Neuron (in vitro differentiated cells): ENCODE measurements at regions not wholly inside any gene's neighbourhood (a gene's known extent, or its start where the extent isn't known, plus 50 kb on each side); places are given as distances from the start of the nearest gene placed in this dataset.

Experiments
- H2AFZ ChIP-seq: one replicate; pipeline ENCODE4 v1.6.1; 2013; ENCODE audit warnings: low read depth, mild to moderate bottlenecking, inconsistent platforms, low read length, moderate library complexity
- H3K27me3 ChIP-seq: one replicate; pipeline ENCODE4 v1.6.1; 2013; ENCODE audit warnings: low read length; ENCODE audit not compliant: insufficient read depth
- H3K36me3 ChIP-seq: one replicate; pipeline ENCODE4 v1.6.1; 2013; ENCODE audit warnings: low read length; ENCODE audit not compliant: insufficient read depth
- H3K4me1 ChIP-seq: one replicate; pipeline ENCODE4 v1.6.1; 2013; ENCODE audit warnings: low read length; ENCODE audit not compliant: insufficient read depth
- H3K4me3 ChIP-seq: 2 replicates; pipeline ENCODE4 v1.5.1; 2013; ENCODE audit warnings: mild to moderate bottlenecking, low read length, moderate library complexity
- H3K9me3 ChIP-seq: one replicate; pipeline ENCODE4 v1.6.1; 2013; ENCODE audit warnings: low read length

DNA sequence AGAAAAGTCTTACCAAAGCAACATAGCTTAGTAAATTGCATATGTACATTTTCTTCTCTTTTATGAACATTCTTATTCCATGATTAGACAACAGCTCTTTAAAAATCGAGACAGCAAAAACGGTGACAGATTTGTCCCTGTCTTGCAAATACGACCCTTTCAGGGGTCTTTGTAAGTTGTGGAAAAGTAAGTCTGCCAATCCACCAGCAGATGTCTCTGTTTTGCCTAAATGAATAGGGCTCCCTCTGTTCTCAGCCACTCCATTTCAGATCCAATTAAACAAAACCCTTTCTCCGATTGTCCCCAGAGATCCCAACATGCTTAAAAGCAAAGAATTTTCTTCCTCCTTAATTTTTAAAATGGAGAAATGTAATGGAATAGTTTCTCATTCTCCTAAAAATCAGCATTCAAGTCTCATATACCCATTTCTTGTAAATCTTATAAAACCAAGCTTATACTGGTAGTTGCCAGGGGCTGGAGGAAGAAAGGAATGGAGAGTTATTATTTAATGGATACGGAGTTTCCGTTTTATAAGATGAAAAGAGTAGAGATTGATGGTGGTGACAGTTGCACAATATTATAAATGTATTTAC, 61.0 kb upstream of the NFE2L3 start:
- Histone ChIP-seq H3K9me3 (no peaks in the 10 kb centered on the region), H2AFZ (peak overlapping the region; percentile 8), H3K4me3 (peak overlapping the region; percentile 8), H3K27me3 (peaks cover 6% of the 10 kb centered on the region), H3K36me3 (no peaks in the 10 kb centered on the region), H3K4me1 (peaks cover 7% of the 10 kb centered on the region)

DNA sequence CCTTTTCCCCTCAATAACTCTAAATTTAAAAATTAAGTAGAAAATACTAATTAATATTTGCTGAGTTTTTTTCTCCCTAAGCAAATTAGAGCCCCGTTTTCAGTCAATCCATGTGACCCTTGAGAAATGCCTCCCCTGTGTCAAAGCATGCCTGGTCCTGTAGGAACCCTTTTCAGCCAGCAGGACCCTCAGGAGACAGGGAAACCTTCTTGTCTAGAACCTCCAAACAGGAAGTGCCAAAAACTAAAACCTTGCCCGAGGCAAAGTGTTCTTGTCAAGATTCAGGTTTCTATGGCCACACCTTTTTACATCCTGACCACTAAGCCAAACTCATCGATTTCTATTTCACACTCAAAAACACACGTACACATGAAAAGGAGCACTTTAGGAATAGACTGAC, 60.1 kb upstream of the NFE2L3 start:
- no peaks in the 10 kb centered on the region for H3K9me3 ChIP-seq
- no peak overlapping the region for H2AFZ ChIP-seq
- no peak overlapping the region for H3K4me3 ChIP-seq
- H3K27me3 ChIP-seq: peaks cover 6% of the 10 kb centered on the region
- peaks cover 10% of the 10 kb centered on the region for H3K4me1 ChIP-seq
- no peaks in the 10 kb centered on the region for H3K36me3 ChIP-seq

GRCh38 chr7:26093023-26093422, 59.0 kb upstream of the NFE2L3 start:
- Histone ChIP-seq H3K4me3 (no peak overlapping the region), H3K36me3 (no peaks in the 10 kb centered on the region), H3K9me3 (no peaks in the 10 kb centered on the region), H3K4me1 (peaks cover 10% of the 10 kb centered on the region), H3K27me3 (peaks cover 6% of the 10 kb centered on the region), H2AFZ (no peak overlapping the region)

- H3K27me3 ChIP-seq: no peaks in the 10 kb centered on the region
Measured at GRCh38 chr7:26096136-26096535, 55.9 kb upstream of the NFE2L3 start.

GRCh38 chr7:26097837-26098668, 53.9 kb upstream of the NFE2L3 start:
- no peak overlapping the region for H3K4me3 ChIP-seq
- peaks cover 21% of the 10 kb centered on the region for H3K4me1 ChIP-seq
- no peaks in the 10 kb centered on the region for H3K27me3 ChIP-seq
- H2AFZ ChIP-seq: no peak overlapping the region
- H3K9me3 ChIP-seq: no peaks in the 10 kb centered on the region
- no peaks in the 10 kb centered on the region for H3K36me3 ChIP-seq

More at GRCh38 chr7:26096136-26096535, 55.9 kb upstream of the NFE2L3 start:
- no peaks in the 10 kb centered on the region for H3K9me3 ChIP-seq
- no peak overlapping the region for H3K4me3 ChIP-seq
- H2AFZ ChIP-seq: no peak overlapping the region
- no peaks in the 10 kb centered on the region for H3K36me3 ChIP-seq
- peaks cover 9% of the 10 kb centered on the region for H3K4me1 ChIP-seq

DNA sequence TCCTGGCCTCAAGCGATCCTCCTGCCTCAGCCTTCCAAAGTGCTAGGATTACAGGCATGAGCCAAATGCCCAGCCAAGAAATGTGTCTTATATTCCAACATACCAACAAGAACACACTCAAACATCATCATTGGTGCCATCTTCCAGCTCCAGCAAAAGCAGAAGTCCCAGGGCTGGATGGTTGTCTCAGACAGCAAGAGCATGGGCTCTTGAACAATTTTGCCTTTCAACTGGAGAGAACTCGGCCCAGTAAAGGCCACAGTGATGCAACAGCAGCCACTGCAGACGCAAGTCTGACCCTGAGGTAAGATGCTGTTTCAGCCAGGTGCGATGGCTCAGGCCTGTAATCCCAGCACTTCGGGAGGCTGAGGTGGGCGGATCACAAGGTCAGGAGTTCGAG, 52.8 kb upstream of the NFE2L3 start:
- Histone ChIP-seq H3K27me3 (no peaks in the 10 kb centered on the region), H2AFZ (no peak overlapping the region), H3K36me3 (no peaks in the 10 kb centered on the region), H3K4me3 (no peak overlapping the region), H3K4me1 (peaks cover 29% of the 10 kb centered on the region), H3K9me3 (no peaks in the 10 kb centered on the region)

- Histone ChIP-seq H2AFZ (peak overlapping the region; percentile 81), H3K4me1 (peaks cover 29% of the 10 kb centered on the region), H3K36me3 (no peaks in the 10 kb centered on the region), H3K9me3 (no peaks in the 10 kb centered on the region), H3K27me3 (no peaks in the 10 kb centered on the region), H3K4me3 (peak overlapping the region; percentile 50)
Measured at GRCh38 chr7:26100406-26101339, 51.3 kb upstream of the NFE2L3 start.

- H3K4me3 ChIP-seq: peak overlapping the region; percentile 50
- H3K36me3 ChIP-seq: no peaks in the 10 kb centered on the region
- peak overlapping the region; percentile 81 for H2AFZ ChIP-seq
- H3K9me3 ChIP-seq: no peaks in the 10 kb centered on the region
- H3K27me3 ChIP-seq: no peaks in the 10 kb centered on the region
- peaks cover 26% of the 10 kb centered on the region for H3K4me1 ChIP-seq
Measured at GRCh38 chr7:26101361-26102151, 50.4 kb upstream of the NFE2L3 start.

DNA sequence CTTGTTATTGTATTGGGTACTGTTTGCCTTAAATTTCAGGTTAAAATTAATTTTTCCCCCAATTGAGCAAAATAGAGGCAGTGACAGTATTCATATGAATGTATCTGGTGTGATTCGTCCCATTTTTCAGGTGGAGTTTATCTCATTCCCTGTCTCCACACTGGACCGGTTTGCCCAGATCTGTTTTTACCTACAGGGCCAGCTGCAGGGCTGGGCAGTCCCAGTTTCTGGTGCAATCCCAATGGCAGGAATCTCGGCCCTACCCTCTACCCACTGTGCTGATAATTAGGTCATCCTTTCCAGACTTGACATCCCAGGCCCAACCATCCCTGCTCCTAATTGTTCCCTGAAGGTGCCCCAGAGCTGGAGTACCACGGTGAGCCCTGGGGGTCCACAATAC, 49.8 kb upstream of the NFE2L3 start:
- H3K36me3 ChIP-seq: no peaks in the 10 kb centered on the region
- H3K4me3 ChIP-seq: peak overlapping the region; percentile 50
- H3K4me1 ChIP-seq: peaks cover 26% of the 10 kb centered on the region

More for the DNA sequence above, 49.8 kb upstream of the NFE2L3 start:
- peak overlapping the region; percentile 81 for H2AFZ ChIP-seq
- H3K9me3 ChIP-seq: no peaks in the 10 kb centered on the region
- H3K27me3 ChIP-seq: no peaks in the 10 kb centered on the region
